Fibroblast of lung (primary cell): ENCODE measurements at regions not wholly inside any gene's neighbourhood (a gene's known extent, or its start where the extent isn't known, plus 50 kb on each side); places are given as distances from the start of the nearest gene placed in this dataset.

Experiments used
- CTCF ChIP-seq, 2 donors: IDR thresholded peaks in 1 of 2; conservative IDR thresholded peaks in 1 of 2; 1 replicate in 1 of 2; 2 replicates in 1 of 2; pipeline ENCODE4 v1.5.1; 2011 to 2012; ENCODE audit warnings: low read length in 2 of 2, control low read depth in 1 of 2, inconsistent platforms in 1 of 2, low read depth in 1 of 2, mild to moderate bottlenecking in 1 of 2
- EZH2 ChIP-seq: IDR thresholded peaks from 2 replicates; pipeline ENCODE4 v1.5.1; 2012; ENCODE audit warnings: low read length, control low read depth, mild to moderate bottlenecking; ENCODE audit errors: missing control alignments

GRCh38 chr5:152551061-152551460 is 146.0 kb upstream of the NMUR2 start:
- TF ChIP-seq CTCF (conservative IDR thresholded peaks at IDR 0.05 in 1 of 2, IDR thresholded peaks at IDR 0.05 in 1 of 2; ENCODE audit: low read depth in 1 of 2, low read length in 2 of 2), result no peak
- TF ChIP-seq EZH2, result no peak
